WERI-Rb-1 (cell line): ENCODE measurements at regions not wholly inside any gene's neighbourhood (a gene's known extent, or its start where the extent isn't known, plus 50 kb on each side); places are given as distances from the start of the nearest gene placed in this dataset.

Experiments
- DNase-seq: peaks from one replicate; pipeline ENCODE4 v3.0.0-alpha.2; 2020
- H3K27ac ChIP-seq: fragments of 250-450 bp; sonication (Bioruptor Pico); 2 replicates; pipeline ENCODE4 v1.5.1; 2020; ENCODE audit warnings: mild to moderate bottlenecking, moderate library complexity
- H3K27me3 ChIP-seq: fragments of 250-450 bp; sonication (Bioruptor Pico); 2 replicates; pipeline ENCODE4 v1.5.1; 2021; ENCODE audit warnings: mild to moderate bottlenecking, low read depth, moderate library complexity; ENCODE audit not compliant: insufficient read depth, severe bottlenecking
- H3K36me3 ChIP-seq: fragments of 250-450 bp; sonication (Bioruptor Pico); 2 replicates; pipeline ENCODE4 v1.5.1; 2020; ENCODE audit warnings: mild to moderate bottlenecking, moderate library complexity
- H3K4me3 ChIP-seq: 2 replicates; pipeline ENCODE4 v1.5.1; 2011; ENCODE audit warnings: low read depth, mild to moderate bottlenecking, control low read depth, low read length
- H3K9me3 ChIP-seq: fragments of 250-450 bp; sonication (Bioruptor Pico); 2 replicates; pipeline ENCODE4 v1.5.1; 2021; ENCODE audit warnings: mild to moderate bottlenecking, moderate library complexity; ENCODE audit not compliant: severe bottlenecking
- CTCF ChIP-seq: IDR thresholded peaks from 2 replicates; pipeline ENCODE4 v1.5.1; 2011; ENCODE audit warnings: low read depth, mild to moderate bottlenecking, control low read depth, inconsistent platforms, low read length

DNA sequence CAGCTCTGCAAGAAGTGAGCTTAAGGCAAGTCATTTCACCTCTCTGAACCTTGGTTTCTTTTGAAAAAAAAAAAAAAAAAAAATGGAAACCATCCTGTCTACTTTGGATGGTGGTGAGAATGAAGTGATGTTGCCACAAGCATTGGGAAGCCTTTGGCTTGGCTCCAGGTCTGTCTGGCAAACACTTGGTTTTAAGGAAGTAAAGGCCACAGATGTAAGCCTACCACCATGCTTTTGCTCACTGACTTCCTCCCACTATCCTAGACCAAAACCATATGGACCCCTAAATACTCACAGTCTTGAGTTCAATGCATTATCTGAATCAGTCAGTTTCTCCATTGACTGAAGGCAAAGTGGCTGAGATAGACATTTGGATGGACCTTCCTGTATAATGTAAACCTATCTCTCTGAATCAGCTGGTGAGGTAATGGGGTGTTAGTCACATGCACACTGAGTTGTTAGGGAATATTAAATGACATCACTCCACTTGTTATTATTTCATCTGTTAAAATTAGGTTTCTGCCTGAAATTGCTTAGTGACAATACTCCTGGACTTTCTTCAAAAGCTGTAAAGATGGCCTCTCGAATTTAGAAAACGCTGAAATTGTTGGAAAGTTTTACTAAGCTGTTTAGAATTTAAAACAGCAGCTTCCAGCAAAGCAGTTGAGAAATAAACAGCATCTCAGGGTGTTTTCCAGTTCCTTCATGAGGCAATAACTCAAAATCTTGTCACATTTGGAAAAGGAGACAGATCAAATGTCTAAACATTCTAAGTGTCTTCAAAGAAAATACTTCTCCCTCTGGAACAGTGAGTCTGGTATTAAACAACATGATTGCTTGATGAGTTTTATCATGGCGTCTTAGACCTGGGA, 833.5 kb downstream of the DHX35 start:
- Histone ChIP-seq H3K4me3 (no peak overlapping the region), H3K36me3 (no peaks in the 10 kb centered on the region), H3K9me3 (no peaks in the 10 kb centered on the region), H3K27ac (no peak overlapping the region), H3K27me3 (peaks cover 18% of the 10 kb centered on the region)
- no peak for TF ChIP-seq CTCF
- DNase-seq: no peak

- Histone ChIP-seq H3K4me3 (no peak overlapping the region), H3K36me3 (no peaks in the 10 kb centered on the region), H3K27ac (no peak overlapping the region), H3K27me3 (peaks cover 22% of the 10 kb centered on the region), H3K9me3 (no peaks in the 10 kb centered on the region)
- no peak for DNase-seq
- no peak for TF ChIP-seq CTCF
These were observed 830.2 kb downstream of the DHX35 start for GRCh38 chr20:39792334-39792733.

DNA sequence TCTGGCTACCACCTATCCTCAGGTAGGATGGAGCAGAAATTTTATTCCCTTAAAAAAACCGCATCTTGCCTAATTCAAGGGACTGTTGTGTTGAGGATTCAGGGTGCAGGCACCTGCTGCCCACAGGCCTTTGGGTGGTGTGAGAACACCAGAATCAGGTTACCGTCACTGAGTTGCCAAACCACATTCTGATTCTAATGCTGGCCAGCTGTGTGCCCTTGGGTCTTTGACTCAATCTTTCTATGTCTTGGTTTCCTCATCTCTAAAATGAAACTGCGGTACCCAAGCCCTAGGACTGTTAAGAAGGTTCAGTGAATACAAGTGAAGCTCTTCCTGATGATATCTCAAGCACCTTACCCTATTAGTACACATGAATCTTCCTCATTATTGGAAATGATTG, 827.3 kb downstream of the DHX35 start:
- H3K27me3 ChIP-seq: peaks cover 19% of the 10 kb centered on the region
- H3K4me3 ChIP-seq: no peak overlapping the region
- H3K27ac ChIP-seq: no peak overlapping the region
- no peak for TF ChIP-seq CTCF
- no peaks in the 10 kb centered on the region for H3K9me3 ChIP-seq
- no peaks in the 10 kb centered on the region for H3K36me3 ChIP-seq
- no peak for DNase-seq

DNA sequence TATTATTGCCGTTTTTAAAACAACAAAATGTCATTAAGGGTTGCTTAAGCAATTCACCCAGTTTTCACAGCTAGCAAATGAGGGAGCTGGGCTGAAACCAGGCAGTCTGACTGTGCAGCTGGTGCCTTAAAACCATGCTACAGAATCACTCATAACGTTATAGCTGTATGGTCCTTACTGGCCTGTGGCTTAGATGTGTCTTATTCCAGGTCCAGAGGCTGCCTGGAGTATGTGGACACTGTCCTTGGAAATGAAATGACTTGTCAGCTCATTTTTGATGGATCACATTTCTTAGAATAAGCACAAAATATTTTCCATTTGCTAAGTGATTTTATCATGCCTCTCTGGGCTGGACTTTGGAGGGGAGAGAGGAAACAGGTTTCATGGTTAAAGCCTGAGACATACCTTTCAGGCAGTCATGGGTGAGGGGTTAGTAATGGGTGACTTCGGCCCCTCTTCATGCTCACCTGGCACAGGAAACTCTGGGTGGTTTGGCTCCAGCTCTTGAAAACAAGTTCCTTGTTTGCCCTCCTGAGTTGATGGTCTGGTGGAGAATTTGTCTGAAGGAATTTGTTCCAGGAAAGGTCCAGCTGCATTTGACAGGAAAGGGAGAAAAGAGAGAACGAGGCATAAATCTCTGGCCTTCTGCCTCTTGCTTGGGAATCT, 823.2 kb downstream of the DHX35 start:
- no peaks in the 10 kb centered on the region for H3K9me3 ChIP-seq
- no peak for TF ChIP-seq CTCF
- peaks cover 10% of the 10 kb centered on the region for H3K27me3 ChIP-seq
- DNase-seq: no peak
- no peaks in the 10 kb centered on the region for H3K36me3 ChIP-seq
- H3K4me3 ChIP-seq: no peak overlapping the region
- H3K27ac ChIP-seq: no peak overlapping the region

DNA sequence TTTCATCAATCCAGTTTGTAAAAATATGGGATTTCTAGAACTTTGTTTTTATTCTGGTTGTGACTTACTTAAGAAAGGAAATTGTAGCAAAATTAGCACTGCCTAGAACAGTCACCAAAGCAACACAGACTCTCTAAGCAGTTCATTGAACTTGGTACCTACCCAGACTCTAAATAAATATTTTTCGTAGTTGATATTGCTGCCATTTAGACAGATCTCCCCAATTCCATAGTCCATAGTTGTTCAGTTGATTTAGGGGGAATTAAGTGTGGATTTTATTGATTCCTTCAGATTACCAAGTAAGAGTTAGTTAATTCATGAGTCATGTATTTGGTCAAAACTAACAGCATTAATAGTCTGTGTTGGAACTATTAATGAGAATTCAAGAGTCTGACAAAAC, 822.5 kb downstream of the DHX35 start:
- no peak for DNase-seq
- Histone ChIP-seq H3K4me3 (no peak overlapping the region), H3K27me3 (peaks cover 7% of the 10 kb centered on the region), H3K9me3 (no peaks in the 10 kb centered on the region), H3K27ac (no peak overlapping the region), H3K36me3 (no peaks in the 10 kb centered on the region)
- no peak for TF ChIP-seq CTCF
